Activated CD4-positive, alpha-beta T cell treated with anti-CD3 and anti-CD28 coated beads, Interleukin-2, amount 50 U/mL, for 48 hours (primary cell): ENCODE measurements at regions not wholly inside any gene's neighbourhood (a gene's known extent, or its start where the extent isn't known, plus 50 kb on each side); places are given as distances from the start of the nearest gene placed in this dataset.

ENCODE experiments used
- DNase-seq, 2 experiments: peaks; one replicate each; pipeline ENCODE4 v3.0.0-alpha.2; 2020

GRCh38 chr14:31966896-31967668, 110.0 kb upstream of the ARHGAP5 start:
- no peak for DNase-seq

- DNase-seq, result no peak
Measured at GRCh38 chr14:31967669-31967975, 109.5 kb upstream of the ARHGAP5 start.

- no peak for DNase-seq
Measured at GRCh38 chr14:31968107-31968810, 108.8 kb upstream of the ARHGAP5 start.

- DNase-seq, result no peak
Measured at GRCh38 chr14:31968956-31969698, 108.0 kb upstream of the ARHGAP5 start.

GRCh38 chr14:31969699-31970240, 107.3 kb upstream of the ARHGAP5 start:
- no peak for DNase-seq

- no peak for DNase-seq
Measured at GRCh38 chr14:31970744-31971143, 106.4 kb upstream of the ARHGAP5 start.

- no peak for DNase-seq
Measured at GRCh38 chr14:31971612-31972011, 105.5 kb upstream of the ARHGAP5 start.

GRCh38 chr14:31977001-31977556, 100.0 kb upstream of the ARHGAP5 start:
- DNase-seq, result no peak

GRCh38 chr14:31978423-31978822, 98.7 kb upstream of the ARHGAP5 start:
- no peak for DNase-seq

- no peak for DNase-seq
Measured at GRCh38 chr14:31982642-31983041, 94.5 kb upstream of the ARHGAP5 start.

GRCh38 chr14:31986405-31986804, 90.7 kb upstream of the ARHGAP5 start:
- no peak for DNase-seq

- no peak for DNase-seq
Measured at GRCh38 chr14:31987721-31988120, 89.4 kb upstream of the ARHGAP5 start.

- DNase-seq, result no peak
Measured at GRCh38 chr14:31988244-31988643, 88.9 kb upstream of the ARHGAP5 start.

GRCh38 chr14:31990183-31990857, 86.8 kb upstream of the ARHGAP5 start:
- no peak for DNase-seq

- DNase-seq, result no peak
Measured at GRCh38 chr14:31990926-31991572, 86.1 kb upstream of the ARHGAP5 start.

GRCh38 chr14:31992011-31992447, 85.1 kb upstream of the ARHGAP5 start:
- DNase-seq, result no peak

- no peak for DNase-seq
Measured at GRCh38 chr14:31993521-31993951, 83.6 kb upstream of the ARHGAP5 start.

- no peak for DNase-seq
Measured at GRCh38 chr14:31994391-31995033, 82.6 kb upstream of the ARHGAP5 start.

GRCh38 chr14:32003585-32003984, 73.5 kb upstream of the ARHGAP5 start:
- no peak for DNase-seq

GRCh38 chr14:32004300-32004699, 72.8 kb upstream of the ARHGAP5 start:
- DNase-seq, result no peak

- no peak for DNase-seq
Measured at GRCh38 chr14:32005628-32006027, 71.5 kb upstream of the ARHGAP5 start.
